Naive B cell (primary cell): ENCODE measurements at regions not wholly inside any gene's neighbourhood (a gene's known extent, or its start where the extent isn't known, plus 50 kb on each side); places are given as distances from the start of the nearest gene placed in this dataset.
A peak's percentile ranks its signal among the peaks of the same experiment; 100 is the strongest.

Source experiments
- ATAC-seq, 2 donors: fragments of 150-1000 bp; cut with Tn5 transposase; 2 replicates each; pipeline ENCODE4 v1.10.0; 2021; ENCODE audit warnings: low read depth in 2 of 2, mild to moderate bottlenecking in 2 of 2, moderate library complexity in 2 of 2
- DNase-seq: peaks from one replicate; pipeline ENCODE4 v3.0.0; 2022
- H3K27ac Mint-ChIP-seq, 6 donors: one replicate each; pipeline ENCODE4 v1.8.0; 2020 to 2022; ENCODE audit warnings: mild to moderate bottlenecking in 6 of 6, mixed read lengths in 6 of 6, moderate library complexity in 5 of 6, inconsistent platforms in 2 of 6
- H3K27me3 Mint-ChIP-seq, 3 donors: one replicate each; pipeline ENCODE4 v1.8.0; 2021 to 2022; ENCODE audit warnings: mixed read lengths in 3 of 3, mild to moderate bottlenecking in 1 of 3
- H3K36me3 Mint-ChIP-seq, 2 donors: one replicate each; pipeline ENCODE4 v1.8.0; 2020 to 2022; ENCODE audit warnings: mixed read lengths in 2 of 2, inconsistent platforms in 1 of 2, mild to moderate bottlenecking in 1 of 2
- H3K4me1 Mint-ChIP-seq, 3 donors: one replicate each; pipeline ENCODE4 v1.8.0; 2020 to 2022; ENCODE audit warnings: mixed read lengths in 3 of 3, inconsistent platforms in 1 of 3, mild to moderate bottlenecking in 1 of 3, moderate library complexity in 1 of 3
- H3K4me3 Mint-ChIP-seq, 8 donors: one replicate each; pipeline ENCODE4 v1.8.0; 2020 to 2022; ENCODE audit warnings: mild to moderate bottlenecking in 8 of 8, mixed read lengths in 8 of 8, moderate library complexity in 8 of 8, inconsistent platforms in 2 of 8
- H3K9me3 Mint-ChIP-seq, 7 donors: one replicate each; pipeline ENCODE4 v1.8.0; 2020 to 2022; ENCODE audit warnings: mixed read lengths in 7 of 7, mild to moderate bottlenecking in 5 of 7, inconsistent platforms in 2 of 7, moderate library complexity in 1 of 7

DNA sequence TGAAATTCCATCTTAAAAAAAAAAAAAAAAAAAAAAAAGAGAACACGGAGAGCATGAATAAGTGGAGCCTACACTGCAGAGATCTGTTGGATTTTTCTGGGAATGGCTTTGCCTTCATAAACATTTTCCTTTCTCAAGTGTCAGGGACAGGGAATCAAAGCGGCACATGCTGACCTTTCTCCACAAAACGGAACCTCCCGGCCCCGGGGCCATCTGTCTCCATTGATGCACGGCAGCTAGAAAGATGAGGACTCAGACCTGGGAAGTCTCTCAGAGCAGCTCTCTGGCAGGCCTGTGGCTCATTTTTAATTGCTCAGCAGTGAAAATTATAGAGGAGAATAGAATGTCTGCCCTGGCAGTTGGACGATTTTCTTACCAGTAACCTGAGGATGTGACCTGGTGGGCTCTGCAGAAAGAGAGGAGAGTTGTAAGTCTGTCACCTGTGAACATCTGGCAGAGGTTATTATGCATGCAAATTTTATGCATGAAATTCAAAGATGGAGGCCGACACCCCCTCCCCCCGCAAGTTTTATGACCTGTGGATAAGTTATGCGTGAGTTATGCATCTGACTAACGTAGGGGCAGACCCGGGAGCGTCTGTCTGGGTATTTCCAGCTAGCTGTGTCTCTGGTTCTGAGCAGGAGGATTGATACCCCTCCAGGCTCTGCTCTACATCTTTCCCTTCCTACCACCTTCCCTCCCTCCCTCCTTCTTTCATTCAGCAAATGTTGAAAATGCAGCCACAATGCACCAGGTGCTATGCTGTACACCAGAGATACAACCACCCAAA is 352.5 kb downstream of the CDH26 start:
- DNase-seq (no peak), ATAC-seq (no peak)
- Mint-ChIP-seq H3K4me1 (no peaks in the 10 kb centered on the region), H3K36me3 (no peaks in the 10 kb centered on the region), H3K27ac (no peak overlapping the region), H3K4me3 (no peak overlapping the region), H3K27me3 (no peaks in the 10 kb centered on the region), H3K9me3 (peaks cover 0 to 14% (median 5%) of the 10 kb centered on the region in 7 donors)

DNA sequence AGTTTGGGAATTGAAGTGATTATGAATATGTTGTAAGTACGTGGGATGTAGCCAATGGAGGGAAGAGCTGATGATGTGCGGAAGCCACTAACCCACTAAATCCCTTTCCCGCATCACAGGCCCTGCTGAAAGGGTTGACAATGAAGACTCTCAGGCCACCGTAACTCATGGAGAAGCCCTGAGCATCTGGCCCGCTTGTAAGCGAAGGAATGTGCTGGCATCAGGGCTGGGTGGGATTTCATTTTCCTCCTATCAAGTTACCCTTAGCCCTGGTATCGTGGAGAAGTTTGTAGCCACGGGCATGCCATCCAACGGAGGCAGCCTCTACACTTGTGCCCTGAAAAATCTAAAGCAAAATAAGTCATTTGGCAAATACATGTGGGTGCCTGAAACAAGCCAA is 355.0 kb downstream of the CDH26 start:
- H3K27ac Mint-ChIP-seq, result no peak overlapping the region
- H3K4me3 Mint-ChIP-seq, result no peak overlapping the region
- no peaks in the 10 kb centered on the region for H3K27me3 Mint-ChIP-seq
- H3K4me1 Mint-ChIP-seq, result no peaks in the 10 kb centered on the region
- peaks cover 0 to 14% (median 5%) of the 10 kb centered on the region in 7 donors for H3K9me3 Mint-ChIP-seq
- no peaks in the 10 kb centered on the region for H3K36me3 Mint-ChIP-seq
- ATAC-seq, result no peak
- DNase-seq, result no peak

DNA sequence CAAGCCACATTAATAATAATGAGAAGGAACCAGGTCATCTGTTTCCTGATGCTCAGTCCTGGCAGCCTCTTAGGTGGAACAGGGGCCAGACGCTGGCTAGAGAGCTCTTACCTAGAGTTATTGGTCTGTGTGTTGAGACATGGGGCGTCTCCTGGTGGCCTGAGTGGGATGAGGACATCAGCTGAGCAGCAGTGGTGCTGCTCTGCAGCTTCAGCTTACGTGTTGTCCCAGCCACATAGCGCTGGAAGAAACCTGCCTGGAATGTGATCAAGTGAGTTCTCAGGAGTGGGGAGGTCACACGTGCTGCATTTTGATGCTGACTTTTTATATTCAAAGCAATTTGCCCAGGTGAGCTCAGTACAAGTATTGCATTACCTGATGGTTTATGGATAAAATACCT is 355.4 kb downstream of the CDH26 start:
- ATAC-seq (no peak), DNase-seq (no peak)
- no peak overlapping the region for H3K4me3 Mint-ChIP-seq
- H3K4me1 Mint-ChIP-seq, result no peaks in the 10 kb centered on the region
- H3K36me3 Mint-ChIP-seq, result no peaks in the 10 kb centered on the region
- H3K27me3 Mint-ChIP-seq, result no peaks in the 10 kb centered on the region
- H3K9me3 Mint-ChIP-seq, result peaks cover 0 to 14% (median 5%) of the 10 kb centered on the region in 7 donors
- no peak overlapping the region for H3K27ac Mint-ChIP-seq

DNA sequence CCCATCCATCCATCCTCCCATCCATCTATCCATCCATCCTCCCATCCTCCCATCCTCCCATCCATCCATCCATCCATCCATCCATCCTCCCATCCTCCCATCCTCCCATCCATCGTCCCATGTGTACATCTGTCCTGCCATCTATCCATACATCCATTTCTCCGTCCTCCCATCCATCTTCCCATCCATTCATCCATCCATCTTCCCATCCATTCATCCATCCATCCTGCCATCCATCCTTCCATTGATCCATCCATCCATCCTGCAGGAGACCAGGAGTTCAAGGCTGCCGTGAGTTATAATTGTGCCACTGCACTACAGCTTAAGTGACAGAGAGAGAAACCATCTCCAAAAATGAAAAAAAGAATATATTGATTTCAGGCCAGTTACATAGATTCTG is 356.5 kb downstream of the CDH26 start:
- H3K4me1 Mint-ChIP-seq, result no peaks in the 10 kb centered on the region
- no peak for DNase-seq
- no peak overlapping the region for H3K27ac Mint-ChIP-seq
- ATAC-seq, result no peak
- peaks cover 0 to 14% (median 5%) of the 10 kb centered on the region in 7 donors for H3K9me3 Mint-ChIP-seq
- H3K27me3 Mint-ChIP-seq, result peaks cover 0 to 9% (median 0%) of the 10 kb centered on the region in 3 donors
- H3K36me3 Mint-ChIP-seq, result no peaks in the 10 kb centered on the region
- peak overlapping the region in 1 of 8 donors; percentile 76 for H3K4me3 Mint-ChIP-seq

- Mint-ChIP-seq H3K27me3 (peaks cover 0 to 9% (median 0%) of the 10 kb centered on the region in 3 donors), H3K4me1 (no peaks in the 10 kb centered on the region), H3K9me3 (peaks cover 0 to 14% (median 4%) of the 10 kb centered on the region in 7 donors), H3K27ac (no peak overlapping the region), H3K36me3 (no peaks in the 10 kb centered on the region), H3K4me3 (no peak overlapping the region)
- no peak for ATAC-seq
- DNase-seq, result no peak
Measured at GRCh38 chr20:60316476-60317158, 358.4 kb downstream of the CDH26 start.

GRCh38 chr20:60317401-60317800 is 359.2 kb downstream of the CDH26 start:
- Mint-ChIP-seq H3K4me1 (no peaks in the 10 kb centered on the region), H3K4me3 (no peak overlapping the region), H3K9me3 (peaks cover 0 to 14% (median 2%) of the 10 kb centered on the region in 7 donors), H3K36me3 (no peaks in the 10 kb centered on the region), H3K27me3 (peaks cover 0 to 9% (median 0%) of the 10 kb centered on the region in 3 donors), H3K27ac (no peak overlapping the region)
- ATAC-seq (no peak), DNase-seq (no peak)

- Mint-ChIP-seq H3K9me3 (no peaks in the 10 kb centered on the region), H3K4me1 (no peaks in the 10 kb centered on the region), H3K27me3 (peaks cover 0 to 9% (median 0%) of the 10 kb centered on the region in 3 donors), H3K36me3 (no peaks in the 10 kb centered on the region), H3K27ac (no peak overlapping the region), H3K4me3 (no peak overlapping the region)
- no peak for ATAC-seq
- no peak for DNase-seq
Measured at GRCh38 chr20:60321601-60322000, 363.4 kb downstream of the CDH26 start.

- Mint-ChIP-seq H3K27ac (no peak overlapping the region), H3K4me3 (peak overlapping the region in 1 of 8 donors; percentile 70), H3K36me3 (no peaks in the 10 kb centered on the region), H3K9me3 (peaks cover 0 to 1% (median 0%) of the 10 kb centered on the region in 7 donors), H3K27me3 (no peaks in the 10 kb centered on the region), H3K4me1 (no peaks in the 10 kb centered on the region)
- DNase-seq (no peak), ATAC-seq (no peak)
Measured at GRCh38 chr20:60326821-60327220, 368.6 kb downstream of the CDH26 start.

GRCh38 chr20:60327971-60328660 is 369.9 kb downstream of the CDH26 start:
- ATAC-seq (no peak), DNase-seq (no peak)
- H3K36me3 Mint-ChIP-seq, result no peaks in the 10 kb centered on the region
- H3K4me1 Mint-ChIP-seq, result no peaks in the 10 kb centered on the region
- H3K27ac Mint-ChIP-seq, result no peak overlapping the region
- no peaks in the 10 kb centered on the region for H3K27me3 Mint-ChIP-seq
- H3K4me3 Mint-ChIP-seq, result no peak overlapping the region
- peaks cover 0 to 1% (median 0%) of the 10 kb centered on the region in 7 donors for H3K9me3 Mint-ChIP-seq

DNA sequence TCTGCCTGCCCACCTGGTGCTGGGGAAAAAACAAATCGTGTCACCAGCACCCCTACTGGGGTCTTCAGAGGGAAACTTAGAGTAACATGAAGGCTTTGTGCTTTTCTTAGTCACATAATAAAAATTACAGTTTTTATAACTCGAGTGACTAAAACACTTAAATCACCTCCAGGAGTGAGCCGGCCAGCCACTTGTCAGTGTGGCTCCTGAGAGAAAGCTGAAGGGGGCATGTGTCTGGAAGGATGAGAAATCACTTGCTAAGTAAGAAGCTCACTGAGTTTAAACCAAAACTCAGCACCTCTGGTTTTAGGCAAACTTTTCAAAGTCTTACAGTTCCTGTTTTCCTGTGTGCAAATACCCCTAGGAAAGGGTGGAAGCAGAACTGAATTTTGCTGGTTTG is 372.2 kb downstream of the CDH26 start:
- no peaks in the 10 kb centered on the region for H3K4me1 Mint-ChIP-seq
- ATAC-seq (no peak), DNase-seq (no peak)
- H3K36me3 Mint-ChIP-seq, result no peaks in the 10 kb centered on the region
- no peak overlapping the region for H3K27ac Mint-ChIP-seq
- peaks cover 0 to 1% (median 0%) of the 10 kb centered on the region in 7 donors for H3K9me3 Mint-ChIP-seq
- no peak overlapping the region for H3K4me3 Mint-ChIP-seq
- H3K27me3 Mint-ChIP-seq, result peaks cover 0 to 3% (median 0%) of the 10 kb centered on the region in 3 donors

- Mint-ChIP-seq H3K4me3 (no peak overlapping the region), H3K27ac (no peak overlapping the region), H3K9me3 (peaks cover 0 to 1% (median 0%) of the 10 kb centered on the region in 7 donors), H3K36me3 (no peaks in the 10 kb centered on the region), H3K4me1 (no peaks in the 10 kb centered on the region), H3K27me3 (peaks cover 0 to 3% (median 0%) of the 10 kb centered on the region in 3 donors)
- DNase-seq (no peak), ATAC-seq (no peak)
Measured at GRCh38 chr20:60331688-60332300, 373.6 kb downstream of the CDH26 start.

- ATAC-seq (no peak), DNase-seq (no peak)
- Mint-ChIP-seq H3K4me1 (no peaks in the 10 kb centered on the region), H3K4me3 (no peak overlapping the region), H3K27me3 (peaks cover 0 to 3% (median 0%) of the 10 kb centered on the region in 3 donors), H3K36me3 (no peaks in the 10 kb centered on the region), H3K9me3 (no peaks in the 10 kb centered on the region), H3K27ac (no peak overlapping the region)
Measured at GRCh38 chr20:60332523-60332922, 374.3 kb downstream of the CDH26 start.

GRCh38 chr20:60334911-60335310 is 376.7 kb downstream of the CDH26 start:
- no peak overlapping the region for H3K27ac Mint-ChIP-seq
- peaks cover 0 to 3% (median 0%) of the 10 kb centered on the region in 3 donors for H3K27me3 Mint-ChIP-seq
- H3K9me3 Mint-ChIP-seq, result no peaks in the 10 kb centered on the region
- ATAC-seq (no peak), DNase-seq (no peak)
- H3K36me3 Mint-ChIP-seq, result no peaks in the 10 kb centered on the region
- H3K4me1 Mint-ChIP-seq, result no peaks in the 10 kb centered on the region
- H3K4me3 Mint-ChIP-seq, result no peak overlapping the region
